GM19035 (cell line): ENCODE measurements at regions not wholly inside any gene's neighbourhood (a gene's known extent, or its start where the extent isn't known, plus 50 kb on each side); places are given as distances from the start of the nearest gene placed in this dataset.
A peak's percentile ranks its signal among the peaks of the same experiment; 100 is the strongest.

ENCODE experiments used
- ATAC-seq: cut with Tn5 transposase; IDR thresholded peaks from one replicate; pipeline ENCODE4 v1.9.1; 2021; ENCODE audit not compliant: unreplicated experiment

GRCh38 chr1:219774386-219774785 lies 154.0 kb downstream of the SLC30A10 start:
- no peak for ATAC-seq

GRCh38 chr1:219773775-219774174 lies 154.6 kb downstream of the SLC30A10 start:
- peak; percentile 98 for ATAC-seq

DNA sequence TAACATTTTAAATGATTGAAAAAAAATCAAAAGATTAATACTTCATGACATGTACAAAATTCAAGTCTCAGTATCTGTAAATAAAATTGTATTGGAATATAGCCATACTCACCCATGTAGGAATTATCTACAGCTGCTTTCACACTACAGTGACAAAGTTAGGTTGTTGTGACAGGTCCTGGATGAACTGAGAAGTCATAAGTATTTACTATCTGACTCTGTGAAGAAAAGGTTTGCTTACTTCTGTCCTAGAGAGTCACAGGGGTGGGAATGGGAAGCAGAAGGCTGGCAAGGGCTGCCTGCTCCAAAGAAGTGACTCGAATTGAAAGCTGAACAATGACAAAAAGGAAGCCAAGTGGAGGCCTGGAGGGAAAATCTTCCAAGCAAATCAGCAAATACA lies 155.2 kb downstream of the SLC30A10 start:
- ATAC-seq, result no peak

DNA sequence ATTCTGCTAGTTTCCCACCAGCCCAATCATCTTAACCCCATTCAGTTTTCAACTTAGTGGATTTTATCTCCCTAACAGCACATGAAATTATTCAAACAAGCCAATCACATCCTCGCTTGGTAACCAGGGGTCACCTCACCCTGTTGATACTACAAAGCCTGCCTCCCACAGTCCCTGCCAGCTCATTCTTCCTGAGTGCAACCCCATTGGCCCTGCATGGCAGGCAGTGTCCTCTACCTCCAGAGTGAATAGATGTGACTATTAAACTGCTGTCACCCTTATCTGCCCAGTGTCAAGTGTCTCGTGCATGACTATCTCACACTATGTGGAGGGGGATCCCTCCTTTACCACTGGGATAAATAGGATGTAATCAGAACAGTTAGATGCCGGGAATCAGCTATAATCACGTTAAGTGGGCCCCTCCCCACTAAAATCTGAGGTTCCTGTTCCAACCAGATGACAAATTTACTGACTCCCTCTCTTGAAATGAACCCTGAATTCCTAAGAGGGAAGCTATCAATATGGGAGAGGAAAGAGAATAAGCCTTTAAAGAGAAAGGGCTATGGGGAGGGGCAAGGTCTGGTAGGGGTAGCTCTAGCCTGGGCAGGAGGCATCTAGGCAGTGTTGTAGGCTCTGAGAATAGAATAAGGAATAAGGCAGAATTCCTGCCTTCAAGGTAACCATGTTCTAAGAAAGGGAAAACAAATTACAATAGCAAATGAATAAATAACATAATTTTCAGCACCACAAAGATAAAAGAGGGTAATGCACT lies 155.9 kb downstream of the SLC30A10 start:
- no peak for ATAC-seq

- ATAC-seq, result no peak
Observed at GRCh38 chr1:219771080-219771479, 157.3 kb downstream of the SLC30A10 start.

- ATAC-seq, result no peak
Observed at GRCh38 chr1:219763321-219763720, 150.4 kb upstream of the ZC3H11B start.

- ATAC-seq, result no peak
Observed at GRCh38 chr1:219761208-219761860, 148.4 kb upstream of the ZC3H11B start.

DNA sequence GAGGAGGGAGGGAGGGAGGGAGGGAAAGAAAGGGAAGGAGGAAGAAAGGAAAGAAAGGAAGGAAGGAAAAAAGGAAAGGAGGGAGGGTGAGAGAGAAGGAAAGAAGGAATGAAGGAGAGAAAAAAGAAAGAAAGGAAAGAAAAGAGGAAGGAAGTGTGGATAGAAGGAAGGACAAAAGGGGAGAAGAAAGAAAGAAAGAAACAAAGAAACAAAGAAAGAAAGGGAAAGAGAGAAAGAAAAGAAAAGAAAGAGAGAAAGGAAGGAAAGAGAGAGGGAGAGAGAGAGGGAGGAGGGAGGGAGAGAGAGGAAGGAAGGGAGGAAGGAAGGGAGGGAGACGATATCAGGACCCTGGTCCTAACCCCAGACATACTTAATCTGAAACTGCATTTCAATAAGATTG lies 146.2 kb upstream of the ZC3H11B start:
- no peak for ATAC-seq

- no peak for ATAC-seq
Observed at GRCh38 chr1:219757890-219758289, 145.0 kb upstream of the ZC3H11B start.

- ATAC-seq, result no peak
Observed at GRCh38 chr1:219755234-219755633, 142.3 kb upstream of the ZC3H11B start.

GRCh38 chr1:219754767-219755166 lies 141.9 kb upstream of the ZC3H11B start:
- no peak for ATAC-seq

DNA sequence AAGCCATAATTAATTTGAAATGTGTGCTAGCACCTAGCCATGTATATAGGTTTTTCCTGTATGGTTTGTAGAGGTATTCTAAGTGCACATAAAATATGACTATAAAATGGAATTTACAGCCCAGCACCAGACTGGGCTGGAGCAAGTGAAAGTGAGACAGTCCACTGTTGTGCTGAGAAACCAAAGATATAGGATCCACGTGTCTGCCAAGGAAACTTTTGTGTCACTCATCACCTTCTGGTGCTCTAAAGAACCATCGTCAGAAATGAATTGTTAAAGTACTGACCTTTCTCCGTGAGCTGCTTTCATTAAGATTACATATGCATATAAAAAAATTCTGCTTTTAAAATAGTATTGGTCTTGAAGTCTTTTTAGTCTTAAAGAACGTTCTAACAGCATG lies 141.0 kb upstream of the ZC3H11B start:
- no peak for ATAC-seq

GRCh38 chr1:219752645-219753044 lies 139.7 kb upstream of the ZC3H11B start:
- ATAC-seq, result no peak

- ATAC-seq, result no peak
Observed at GRCh38 chr1:219751870-219752507, 139.1 kb upstream of the ZC3H11B start.

DNA sequence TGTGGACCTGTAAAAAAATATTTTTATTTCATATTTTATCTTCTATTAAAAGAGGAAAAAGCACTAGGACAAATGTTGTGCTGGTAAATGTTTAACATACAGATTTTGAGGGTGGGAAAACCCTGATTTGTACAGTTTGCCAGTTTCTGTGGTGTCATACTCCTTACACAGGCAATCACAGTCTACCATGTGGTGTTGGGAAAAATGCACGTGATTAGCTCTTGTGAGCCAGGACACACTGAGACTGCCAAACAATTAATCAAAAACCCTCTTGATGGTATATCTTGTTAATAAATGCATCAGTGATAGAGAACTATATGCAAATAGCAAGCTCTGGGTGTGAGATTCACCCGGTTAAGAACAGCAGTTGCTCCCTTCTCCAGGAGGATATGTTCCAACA lies 136.5 kb upstream of the ZC3H11B start:
- ATAC-seq, result no peak

DNA sequence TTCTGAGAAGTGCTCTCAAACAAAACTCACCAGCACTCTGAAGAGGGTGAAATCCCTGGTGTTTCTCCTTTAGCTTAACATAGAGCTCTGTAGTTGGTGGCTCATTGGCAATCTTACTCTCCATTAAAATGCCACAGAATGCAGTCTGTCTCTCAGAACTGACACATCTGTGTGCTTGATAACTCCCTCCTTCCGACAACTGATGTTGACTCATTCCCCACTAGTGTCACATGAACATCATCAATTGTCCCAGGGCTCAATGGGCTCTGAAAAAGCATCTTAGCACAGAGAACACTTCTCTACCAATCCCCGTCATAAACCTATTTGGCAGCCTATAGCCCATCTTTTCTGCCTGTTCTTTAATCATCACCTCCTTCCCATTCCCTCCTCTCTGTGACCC lies 133.2 kb upstream of the ZC3H11B start:
- no peak for ATAC-seq

DNA sequence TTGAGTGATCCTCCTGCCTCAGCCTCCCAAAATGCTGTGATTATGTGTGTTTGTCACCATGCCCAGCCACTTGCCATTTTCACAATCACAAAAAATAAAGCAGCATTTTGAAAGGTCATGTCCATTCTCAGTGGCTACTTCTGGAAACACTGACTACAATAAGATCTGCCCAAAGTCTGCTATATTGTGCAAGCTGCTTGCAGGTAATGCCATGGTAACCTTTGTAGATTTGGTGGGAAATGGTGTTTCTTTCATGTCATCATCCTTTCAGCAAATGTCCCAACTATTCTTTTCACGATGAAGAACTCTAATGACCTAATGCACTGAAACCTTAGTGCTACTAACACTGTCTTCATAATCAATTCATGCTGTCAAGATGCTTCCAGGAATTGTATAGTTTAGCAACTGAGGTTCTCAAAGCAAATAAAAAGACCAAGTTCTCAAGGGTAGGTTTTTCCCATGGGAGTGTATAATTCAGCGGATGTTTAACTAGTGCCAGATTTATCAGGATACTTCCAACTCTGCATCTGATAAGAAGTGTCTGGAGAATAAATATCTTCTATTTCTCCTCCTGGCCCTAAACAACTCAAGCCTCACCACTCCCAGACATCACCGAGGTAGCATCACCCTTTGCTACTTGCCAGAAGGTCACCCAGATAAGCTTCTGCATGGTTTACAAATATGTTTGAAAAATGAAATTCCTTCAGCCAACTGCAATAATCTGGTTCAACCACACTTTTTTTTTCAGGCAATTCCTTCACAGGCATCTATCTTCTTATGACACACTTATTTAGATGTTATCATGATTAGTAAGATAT lies 132.0 kb upstream of the ZC3H11B start:
- ATAC-seq, result no peak

DNA sequence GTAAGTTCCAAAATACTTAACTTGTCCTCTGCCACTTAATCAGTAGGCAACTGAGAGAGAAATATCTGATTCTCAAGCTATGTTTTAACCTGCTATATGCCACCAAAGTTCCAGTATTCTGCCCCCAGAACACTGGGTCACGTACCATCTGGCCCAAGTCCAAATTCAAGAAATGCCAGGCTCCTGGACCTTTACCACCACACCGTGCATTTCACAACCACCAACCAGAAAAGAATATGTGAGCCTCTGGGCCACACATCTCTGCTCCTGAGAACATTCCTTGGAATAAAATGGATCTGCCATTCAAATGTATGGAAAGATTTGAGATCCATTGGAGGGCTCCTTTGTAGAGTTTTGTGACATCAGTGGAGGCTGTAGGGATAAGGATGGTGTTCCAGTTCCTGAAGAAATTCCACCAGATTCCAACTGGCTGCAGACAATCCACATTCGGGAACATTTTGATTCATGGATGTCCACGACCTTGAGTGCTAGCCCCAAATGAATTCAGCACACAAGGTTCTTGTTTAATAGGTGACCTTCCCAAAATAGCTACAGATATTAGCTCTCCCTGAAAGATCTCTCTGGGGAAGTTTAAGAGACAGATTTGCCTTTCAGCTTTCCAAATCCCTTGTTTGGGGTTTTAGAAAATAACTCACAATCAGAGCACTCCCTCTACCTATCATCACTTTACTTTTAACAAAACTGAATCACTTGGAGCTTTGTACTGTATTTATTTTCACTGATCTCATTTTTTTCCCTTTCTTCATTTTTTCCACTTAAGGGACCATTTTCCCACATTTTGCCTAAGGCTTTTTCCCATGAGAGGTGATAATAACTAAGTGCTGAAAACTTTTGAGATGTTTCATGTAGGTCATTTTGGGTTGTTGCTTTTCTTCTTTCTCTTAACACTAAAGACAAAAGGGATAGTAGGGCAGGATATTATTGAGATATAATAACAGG lies 128.4 kb upstream of the ZC3H11B start:
- ATAC-seq, result no peak

- no peak for ATAC-seq
Observed at GRCh38 chr1:219733511-219734174, 120.7 kb upstream of the ZC3H11B start.
